HEK293 (cell line): ENCODE measurements at regions not wholly inside any gene's neighbourhood (a gene's known extent, or its start where the extent isn't known, plus 50 kb on each side); places are given as distances from the start of the nearest gene placed in this dataset.

Experiments used
- BCL6B ChIP-seq: fragments of 450-650 bp; formaldehyde crosslinking; IDR thresholded peaks from 2 replicates; pipeline ENCODE4 v1.5.1; 2017; ENCODE audit warnings: missing biosample characterization, missing genetic modification characterization
- CTCF ChIP-seq: fragments of 450-650 bp; formaldehyde crosslinking; IDR thresholded peaks from 2 replicates; pipeline ENCODE4 v1.5.1; 2016; ENCODE audit warnings: missing biosample characterization, missing genetic modification characterization
- ELK4 ChIP-seq: IDR thresholded peaks from 2 replicates; pipeline ENCODE4 v1.6.1; 2011; ENCODE audit warnings: mild to moderate bottlenecking, low read depth, low read length, borderline replicate concordance
- IKZF3 ChIP-seq: fragments of 450-650 bp; IDR thresholded peaks from 2 replicates; pipeline ENCODE4 v1.5.0; 2018; ENCODE audit warnings: missing biosample characterization, mild to moderate bottlenecking, missing genetic modification characterization, moderate library complexity
- REST ChIP-seq: fragments of 450-650 bp; formaldehyde crosslinking; IDR thresholded peaks from 2 replicates; pipeline ENCODE4 v1.5.1; 2016; ENCODE audit warnings: missing biosample characterization, missing genetic modification characterization
- SP2 ChIP-seq: fragments of 450-650 bp; formaldehyde crosslinking; IDR thresholded peaks from 2 replicates; pipeline ENCODE4 v1.5.1; 2016; ENCODE audit warnings: missing biosample characterization, missing genetic modification characterization
- TCF7L2 ChIP-seq: IDR thresholded peaks from 2 replicates; pipeline ENCODE4 v1.6.1; 2011; ENCODE audit warnings: low read depth, mild to moderate bottlenecking, inconsistent platforms, low read length, moderate library complexity, borderline replicate concordance
- ZBTB8A ChIP-seq: fragments of 450-650 bp; formaldehyde crosslinking; IDR thresholded peaks from 2 replicates; pipeline ENCODE4 v1.5.1; 2016; ENCODE audit warnings: missing biosample characterization, missing genetic modification characterization
- ZNF184 ChIP-seq: fragments of 450-650 bp; IDR thresholded peaks from 2 replicates; pipeline ENCODE4 v1.5.1; 2018; ENCODE audit warnings: missing biosample characterization, mild to moderate bottlenecking, missing genetic modification characterization
- ZNF274 ChIP-seq, 2 experiments: fragments of 200-500 bp in 1 of 2; fragments of 450-650 bp in 1 of 2; sonication (Bioruptor generic) in 1 of 2; formaldehyde crosslinking in 1 of 2; IDR thresholded peaks; 2 replicates each; pipeline versions ENCODE4 v1.5.1 to v1.6.1; 2014 to 2016; ENCODE audit warnings: borderline replicate concordance in 1 of 2, inconsistent platforms in 1 of 2, low read length in 1 of 2, missing biosample characterization in 1 of 2, missing genetic modification characterization in 1 of 2
- ZNF423 ChIP-seq: fragments of 450-650 bp; formaldehyde crosslinking; IDR thresholded peaks from 2 replicates; pipeline ENCODE4 v1.5.1; 2016; ENCODE audit warnings: missing biosample characterization, missing genetic modification characterization
- ZNF654 ChIP-seq: fragments of 450-650 bp; formaldehyde crosslinking; IDR thresholded peaks from 2 replicates; pipeline ENCODE4 v1.5.1; 2016; ENCODE audit warnings: low read depth, missing biosample characterization, missing genetic modification characterization
- ZNF692 ChIP-seq: fragments of 450-650 bp; formaldehyde crosslinking; IDR thresholded peaks from 2 replicates; pipeline ENCODE4 v1.5.1; 2016; ENCODE audit warnings: missing biosample characterization, missing genetic modification characterization
- ZNF830 ChIP-seq: fragments of 450-650 bp; IDR thresholded peaks from 2 replicates; pipeline ENCODE4 v1.5.0; 2018; ENCODE audit warnings: missing biosample characterization, missing genetic modification characterization, low read depth, mild to moderate bottlenecking, moderate library complexity

- no peak for TF ChIP-seq ZNF184 (tag by site-specific recombination)
- TF ChIP-seq SP2 = no peak
- TF ChIP-seq BCL6B (tag by site-specific recombination) = no peak
- TF ChIP-seq CTCF = no peak
- TF ChIP-seq ELK4 = no peak
- no peak for TF ChIP-seq ZNF274 (IDR thresholded peaks at IDR 0.05; ENCODE audit: low read length)
- no peak for TF ChIP-seq ZNF274 (tag by site-specific recombination; IDR thresholded peaks at IDR 0.05; ENCODE audit: borderline replicate concordance)
- TF ChIP-seq REST = no peak
- no peak for TF ChIP-seq TCF7L2
- no peak for TF ChIP-seq IKZF3 (tag by site-specific recombination)
- TF ChIP-seq ZNF654 (tag by site-specific recombination) = no peak
- TF ChIP-seq ZBTB8A (tag by site-specific recombination) = no peak
- TF ChIP-seq ZNF692 (tag by site-specific recombination) = no peak
- no peak for TF ChIP-seq ZNF423 (tag by site-specific recombination)
- no peak for TF ChIP-seq ZNF830 (tag by site-specific recombination)
Measured at GRCh38 chr16:65524997-65525396, 403.1 kb upstream of the CDH11 start.
